Mesenchymal stem cell (in vitro differentiated cells and primary cell): ENCODE measurements at regions not wholly inside any gene's neighbourhood (a gene's known extent, or its start where the extent isn't known, plus 50 kb on each side); places are given as distances from the start of the nearest gene placed in this dataset.

Experiments
- DNase-seq: peaks from one replicate; pipeline ENCODE4 v3.0.0-alpha.2; 2013
- H2AFZ ChIP-seq: one replicate; pipeline ENCODE4 v1.6.1; 2013; ENCODE audit warnings: low read depth, mild to moderate bottlenecking, control low read depth, inconsistent platforms, low read length, moderate library complexity
- H2AK5ac ChIP-seq: 2 replicates; pipeline ENCODE4 v1.6.1; 2013; ENCODE audit warnings: low read length, moderate library complexity, mild to moderate bottlenecking, inconsistent platforms; ENCODE audit not compliant: severe bottlenecking
- H2BK120ac ChIP-seq: one replicate; pipeline ENCODE4 v1.6.1; 2013; ENCODE audit warnings: low read depth, mild to moderate bottlenecking, inconsistent platforms, low read length, moderate library complexity
- H2BK12ac ChIP-seq, 2 experiments: one replicate each; pipeline ENCODE4 v1.6.1; 2013; ENCODE audit warnings: inconsistent platforms in 2 of 2, low read length in 2 of 2, mild to moderate bottlenecking in 2 of 2, moderate library complexity in 2 of 2, control low read depth in 1 of 2
- H2BK15ac ChIP-seq: one replicate; pipeline ENCODE4 v1.6.1; 2013; ENCODE audit warnings: mild to moderate bottlenecking, low read depth, inconsistent platforms; ENCODE audit not compliant: poor library complexity, severe bottlenecking
- H2BK5ac ChIP-seq: 2 replicates; pipeline ENCODE4 v1.6.1; 2013; ENCODE audit warnings: low read depth, mild to moderate bottlenecking, low read length, control low read depth, inconsistent platforms; ENCODE audit not compliant: poor library complexity, severe bottlenecking
- H3K14ac ChIP-seq, 2 experiments: one replicate each; pipeline ENCODE4 v1.6.1; 2013; ENCODE audit warnings: inconsistent platforms in 2 of 2, low read length in 2 of 2, control low read depth in 1 of 2, mild to moderate bottlenecking in 1 of 2, moderate library complexity in 1 of 2
- H3K18ac ChIP-seq, 2 experiments: one replicate each; pipeline ENCODE4 v1.6.1; 2013; ENCODE audit warnings: inconsistent platforms in 2 of 2, low read length in 2 of 2, control low read depth in 1 of 2, low read depth in 1 of 2, mild to moderate bottlenecking in 1 of 2
- H3K23ac ChIP-seq, 2 experiments: one replicate each; pipeline ENCODE4 v1.6.1; 2013; ENCODE audit warnings: inconsistent platforms in 2 of 2, low read length in 2 of 2, mild to moderate bottlenecking in 2 of 2, moderate library complexity in 2 of 2, control low read depth in 1 of 2
- H3K27ac ChIP-seq: 2 replicates; pipeline ENCODE4 v1.5.1; 2013; ENCODE audit warnings: mild to moderate bottlenecking, moderate library complexity, low read length, control low read depth, inconsistent platforms; ENCODE audit not compliant: poor library complexity, severe bottlenecking
- H3K27me3 ChIP-seq, 2 experiments: 2 replicates each; pipeline versions ENCODE4 v1.6.1 to v1.7.0; 2013; ENCODE audit warnings: low read length in 2 of 2, mild to moderate bottlenecking in 2 of 2, moderate library complexity in 2 of 2, control low read depth in 1 of 2, inconsistent platforms in 1 of 2; ENCODE audit not compliant: control insufficient read depth in 1 of 2, insufficient read depth in 1 of 2
- H3K36me3 ChIP-seq, 2 experiments: 2 replicates each; pipeline versions ENCODE4 v1.6.1 to v1.7.0; 2013; ENCODE audit warnings: low read length in 2 of 2, control low read depth in 1 of 2, inconsistent platforms in 1 of 2, low read depth in 1 of 2, mild to moderate bottlenecking in 1 of 2; ENCODE audit not compliant: insufficient read depth in 2 of 2, control insufficient read depth in 1 of 2
- H3K4ac ChIP-seq, 2 experiments: one replicate each; pipeline ENCODE4 v1.6.1; 2013; ENCODE audit warnings: inconsistent platforms in 2 of 2, low read length in 2 of 2, mild to moderate bottlenecking in 2 of 2, moderate library complexity in 2 of 2, control low read depth in 1 of 2, low read depth in 1 of 2
- H3K4me1 ChIP-seq: 2 replicates; pipeline ENCODE4 v1.6.1; 2013; ENCODE audit warnings: low read depth, low read length, control low read depth; ENCODE audit not compliant: control insufficient read depth, insufficient read depth
- H3K4me2 ChIP-seq: 2 replicates; pipeline ENCODE4 v1.6.1; 2013; ENCODE audit warnings: low read length, mild to moderate bottlenecking, inconsistent platforms; ENCODE audit not compliant: poor library complexity, severe bottlenecking
- H3K4me3 ChIP-seq, 2 experiments: 2 replicates each; pipeline versions ENCODE4 v1.5.1 to v1.7.0; 2013; ENCODE audit warnings: low read length in 2 of 2, mild to moderate bottlenecking in 2 of 2, control low read depth in 1 of 2, low read depth in 1 of 2; ENCODE audit not compliant: insufficient read depth in 1 of 2
- H3K79me1 ChIP-seq: replicated peaks from 2 replicates; pipeline ENCODE4 v1.6.1; 2013; ENCODE audit warnings: mild to moderate bottlenecking, control low read depth, low read length, inconsistent platforms; ENCODE audit not compliant: poor library complexity, severe bottlenecking
- H3K9ac ChIP-seq: 2 replicates; pipeline ENCODE4 v1.7.0; 2013; ENCODE audit warnings: mild to moderate bottlenecking, low read length, moderate library complexity
- H3K9me3 ChIP-seq: 2 replicates; pipeline ENCODE4 v1.7.0; 2013; ENCODE audit warnings: mild to moderate bottlenecking, low read length; ENCODE audit not compliant: control insufficient read depth
- H4K8ac ChIP-seq: one replicate; pipeline ENCODE4 v1.6.1; 2013; ENCODE audit warnings: inconsistent platforms, mild to moderate bottlenecking, low read length, moderate library complexity
- H4K91ac ChIP-seq: one replicate; pipeline ENCODE4 v1.6.1; 2013; ENCODE audit warnings: mild to moderate bottlenecking, low read length, inconsistent platforms
- WGBS: methylation state at CpG from one replicate; pipeline ENCODE4 v1.1.7; 2013; ENCODE audit warnings: mixed read lengths; 5-methylcytosine and 5-hydroxymethylcytosine counted together

GRCh38 chr11:112533682-112534081 is 273.0 kb upstream of the PLET1 start:
- H3K9ac ChIP-seq, result no peak overlapping the region
- no peak overlapping the region for H2BK12ac ChIP-seq
- no peaks in the 10 kb centered on the region for H3K79me1 ChIP-seq
- no peak overlapping the region for H3K18ac ChIP-seq
- no peak overlapping the region for H3K4me3 ChIP-seq
- no peak overlapping the region for H4K91ac ChIP-seq
- no peak overlapping the region for H3K4ac ChIP-seq
- peaks cover 0 to 36% of the 10 kb centered on the region in 2 experiments for H3K27me3 ChIP-seq
- H3K9me3 ChIP-seq, result no peaks in the 10 kb centered on the region
- H3K23ac ChIP-seq, result no peak overlapping the region
- no peak overlapping the region for H3K27ac ChIP-seq
- H2BK120ac ChIP-seq, result no peak overlapping the region
- no peak for DNase-seq
- no peak overlapping the region for H2AFZ ChIP-seq
- no peaks in the 10 kb centered on the region for H3K4me1 ChIP-seq
- H3K36me3 ChIP-seq, result no peaks in the 10 kb centered on the region
- H3K14ac ChIP-seq, result no peak overlapping the region
- no peak overlapping the region for H2AK5ac ChIP-seq
- H2BK5ac ChIP-seq, result no peak overlapping the region
- no peak overlapping the region for H2BK15ac ChIP-seq
- H3K4me2 ChIP-seq, result no peak overlapping the region
- no peak overlapping the region for H4K8ac ChIP-seq

GRCh38 chr11:112534208-112534607 is 273.5 kb upstream of the PLET1 start:
- Histone ChIP-seq H3K9ac (no peak overlapping the region), H4K8ac (no peak overlapping the region), H3K23ac (no peak overlapping the region), H3K79me1 (no peaks in the 10 kb centered on the region), H3K4me2 (no peak overlapping the region), H3K9me3 (no peaks in the 10 kb centered on the region), H3K4me1 (no peaks in the 10 kb centered on the region), H2AK5ac (no peak overlapping the region), H3K18ac (no peak overlapping the region), H3K4ac (no peak overlapping the region), H3K36me3 (no peaks in the 10 kb centered on the region), H4K91ac (no peak overlapping the region), H2BK12ac (no peak overlapping the region), H2AFZ (no peak overlapping the region), H2BK120ac (no peak overlapping the region), H2BK5ac (no peak overlapping the region), H2BK15ac (no peak overlapping the region), H3K14ac (no peak overlapping the region), H3K27ac (no peak overlapping the region), H3K27me3 (peaks cover 0 to 36% of the 10 kb centered on the region in 2 experiments), H3K4me3 (no peak overlapping the region)
- 93% methylated on average over 2 of the region's 2 CpGs for WGBS
- DNase-seq, result no peak

- H3K9me3 ChIP-seq, result no peaks in the 10 kb centered on the region
- no peak overlapping the region for H3K4me3 ChIP-seq
- no peak overlapping the region for H3K27ac ChIP-seq
- no peak overlapping the region for H2BK15ac ChIP-seq
- no peaks in the 10 kb centered on the region for H3K79me1 ChIP-seq
- H3K4me1 ChIP-seq, result no peaks in the 10 kb centered on the region
- no peak overlapping the region for H2BK5ac ChIP-seq
- WGBS, result 100% methylated on average over 1 of the region's 1 CpG
- H3K18ac ChIP-seq, result no peak overlapping the region
- no peak overlapping the region for H2AK5ac ChIP-seq
- H3K4ac ChIP-seq, result no peak overlapping the region
- no peak overlapping the region for H3K14ac ChIP-seq
- no peaks in the 10 kb centered on the region for H3K36me3 ChIP-seq
- peaks cover 0 to 40% of the 10 kb centered on the region in 2 experiments for H3K27me3 ChIP-seq
- H3K23ac ChIP-seq, result no peak overlapping the region
- H2BK12ac ChIP-seq, result no peak overlapping the region
- no peak overlapping the region for H3K9ac ChIP-seq
- H4K8ac ChIP-seq, result no peak overlapping the region
- no peak overlapping the region for H3K4me2 ChIP-seq
- DNase-seq, result no peak
- no peak overlapping the region for H4K91ac ChIP-seq
- H2BK120ac ChIP-seq, result no peak overlapping the region
- no peak overlapping the region for H2AFZ ChIP-seq
Observed at GRCh38 chr11:112537026-112537425, 276.4 kb upstream of the PLET1 start.

- no peak for DNase-seq
- no peak overlapping the region for H2BK15ac ChIP-seq
Observed at GRCh38 chr11:112537846-112538330, 277.2 kb upstream of the PLET1 start.

More at GRCh38 chr11:112537846-112538330, 277.2 kb upstream of the PLET1 start:
- Histone ChIP-seq H4K91ac (no peak overlapping the region), H3K27me3 (peaks cover 0 to 40% of the 10 kb centered on the region in 2 experiments), H3K27ac (no peak overlapping the region), H3K9me3 (no peaks in the 10 kb centered on the region), H4K8ac (no peak overlapping the region), H3K4me1 (no peaks in the 10 kb centered on the region), H3K18ac (no peak overlapping the region), H3K4ac (no peak overlapping the region), H3K14ac (no peak overlapping the region), H3K4me2 (no peak overlapping the region), H2BK120ac (no peak overlapping the region), H3K36me3 (no peaks in the 10 kb centered on the region), H3K4me3 (no peak overlapping the region), H2BK5ac (no peak overlapping the region), H2BK12ac (no peak overlapping the region), H2AK5ac (no peak overlapping the region), H3K79me1 (no peaks in the 10 kb centered on the region), H2AFZ (no peak overlapping the region), H3K9ac (no peak overlapping the region), H3K23ac (no peak overlapping the region)
